NCI-H1417 (cell line): ENCODE measurements at regions not wholly inside any gene's neighbourhood (a gene's known extent, or its start where the extent isn't known, plus 50 kb on each side); places are given as distances from the start of the nearest gene placed in this dataset.

ENCODE experiments used
- DNase-seq, 3 experiments: peaks; one replicate each; lab custom pipeline; 2025; lab: John Stamatoyannopoulos, UW

GRCh38 chr3:106263546-106263945 lies 394.7 kb upstream of the CBLB start:
- no peak for DNase-seq

- DNase-seq: no peak
Observed at GRCh38 chr3:106265704-106266103, 396.9 kb upstream of the CBLB start.

- no peak for DNase-seq
Observed at GRCh38 chr3:106268696-106269095, 399.9 kb upstream of the CBLB start.

GRCh38 chr3:106272302-106272701 lies 403.5 kb upstream of the CBLB start:
- DNase-seq: no peak

GRCh38 chr3:106275592-106275991 lies 406.8 kb upstream of the CBLB start:
- no peak for DNase-seq

- no peak for DNase-seq
Observed at GRCh38 chr3:106276151-106276550, 407.3 kb upstream of the CBLB start.

GRCh38 chr3:106276755-106277612 lies 408.2 kb upstream of the CBLB start:
- DNase-seq: peak in 1 of 3 experiments; percentile 83

- peak in 2 of 3 experiments; percentile 21 to 83 for DNase-seq
Observed at GRCh38 chr3:106277731-106278130, 408.9 kb upstream of the CBLB start.

GRCh38 chr3:106281221-106281620 lies 412.4 kb upstream of the CBLB start:
- DNase-seq: no peak

- DNase-seq: no peak
Observed at GRCh38 chr3:106282943-106283342, 414.1 kb upstream of the CBLB start.

GRCh38 chr3:106288781-106289180 lies 420.0 kb upstream of the CBLB start:
- no peak for DNase-seq

- DNase-seq: no peak
Observed at GRCh38 chr3:106290304-106290997, 421.6 kb upstream of the CBLB start.

- DNase-seq: no peak
Observed at GRCh38 chr3:106293161-106293560, 424.3 kb upstream of the CBLB start.

- no peak for DNase-seq
Observed at GRCh38 chr3:106294121-106294520, 425.3 kb upstream of the CBLB start.

- peak in 2 of 3 experiments; percentile 14 to 52 for DNase-seq
Observed at GRCh38 chr3:106296062-106296461, 427.2 kb upstream of the CBLB start.

- DNase-seq: no peak
Observed at GRCh38 chr3:106299300-106300098, 430.7 kb upstream of the CBLB start.

- no peak for DNase-seq
Observed at GRCh38 chr3:106302451-106303221, 433.8 kb upstream of the CBLB start.

- DNase-seq: no peak
Observed at GRCh38 chr3:106303766-106304165, 435.0 kb upstream of the CBLB start.

- DNase-seq: no peak
Observed at GRCh38 chr3:106305127-106305526, 436.3 kb upstream of the CBLB start.

GRCh38 chr3:106305882-106306435 lies 437.1 kb upstream of the CBLB start:
- no peak for DNase-seq

- DNase-seq: no peak
Observed at GRCh38 chr3:106309274-106309673, 440.5 kb upstream of the CBLB start.
